ENCODE measurements at regions not wholly inside any gene's neighbourhood (a gene's known extent, or its start where the extent isn't known, plus 50 kb on each side); places are given as distances from the start of the nearest gene placed in this dataset.
A peak's percentile ranks its signal among the peaks of the same experiment; 100 is the strongest.

GRCh38 chr12:111038077-111038476 lies 117.7 kb upstream of the MYL2 start:
- Histone ChIP-seq H3K36me3 (no peaks in the 10 kb centered on the region), H3K9me3 (no peaks in the 10 kb centered on the region), H3K4me1 (peaks cover 0 to 5% of the 10 kb centered on the region in 2 donors), H3K27ac (no peak overlapping the region), H3K27me3 (peaks cover 6 to 52% of the 10 kb centered on the region in 2 donors), H3K4me3 (no peak overlapping the region)
- intact Hi-C loops (cut with DNase I; ENCODE audit: low total_unique reads): no loop called here
- no peak for DNase-seq (ENCODE audit: low spot score in 2 of 2)
- TF ChIP-seq POLR2A (IDR thresholded peaks at IDR 0.05): no peak
- no peak for TF ChIP-seq POLR2AphosphoS5 (IDR thresholded peaks at IDR 0.05)
- TF ChIP-seq CTCF (IDR thresholded peaks at IDR 0.05): no peak

- Histone ChIP-seq H3K9me3 (no peaks in the 10 kb centered on the region), H3K4me1 (peaks cover 0 to 5% of the 10 kb centered on the region in 2 donors), H3K36me3 (no peaks in the 10 kb centered on the region), H3K4me3 (peak overlapping the region in 2 of 3 donors; percentile 29 to 53), H3K27me3 (peaks cover 6 to 62% of the 10 kb centered on the region in 2 donors), H3K27ac (no peak overlapping the region)
- peak in 1 of 2 donors; percentile 73 for DNase-seq (ENCODE audit: low spot score in 2 of 2)
- TF ChIP-seq CTCF (IDR thresholded peaks at IDR 0.05): no peak
- TF ChIP-seq POLR2A (IDR thresholded peaks at IDR 0.05): no peak
- no peak for TF ChIP-seq POLR2AphosphoS5 (IDR thresholded peaks at IDR 0.05)
- intact Hi-C loops (cut with DNase I; ENCODE audit: low total_unique reads): no loop called here
These were observed 116.7 kb upstream of the MYL2 start for GRCh38 chr12:111037047-111037446.

- no peaks in the 10 kb centered on the region for H3K9me3 ChIP-seq
- peaks cover 0 to 5% of the 10 kb centered on the region in 2 donors for H3K4me1 ChIP-seq
- no peak for DNase-seq (ENCODE audit: low spot score in 2 of 2)
- no peak overlapping the region for H3K4me3 ChIP-seq
- H3K36me3 ChIP-seq: no peaks in the 10 kb centered on the region
- H3K27me3 ChIP-seq: peaks cover 6 to 74% of the 10 kb centered on the region in 2 donors
- intact Hi-C loops (cut with DNase I; ENCODE audit: low total_unique reads): no loop called here
- TF ChIP-seq CTCF (IDR thresholded peaks at IDR 0.05) (no peak), POLR2AphosphoS5 (IDR thresholded peaks at IDR 0.05) (no peak), POLR2A (IDR thresholded peaks at IDR 0.05) (no peak)
- H3K27ac ChIP-seq: no peak overlapping the region
These were observed 115.4 kb upstream of the MYL2 start for GRCh38 chr12:111035578-111036301.

- Histone ChIP-seq H3K36me3 (no peaks in the 10 kb centered on the region), H3K4me1 (peaks cover 0 to 5% of the 10 kb centered on the region in 2 donors), H3K27me3 (peaks cover 6 to 80% of the 10 kb centered on the region in 2 donors), H3K4me3 (peak overlapping the region in 2 of 3 donors; percentile 13 to 60), H3K27ac (no peak overlapping the region), H3K9me3 (no peaks in the 10 kb centered on the region)
- TF ChIP-seq POLR2AphosphoS5 (IDR thresholded peaks at IDR 0.05): no peak
- TF ChIP-seq CTCF (IDR thresholded peaks at IDR 0.05): no peak
- TF ChIP-seq POLR2A (IDR thresholded peaks at IDR 0.05): no peak
- no peak for DNase-seq (ENCODE audit: low spot score in 2 of 2)
- intact Hi-C loops (cut with DNase I; ENCODE audit: low total_unique reads): no loop called here
These were observed 114.7 kb upstream of the MYL2 start for GRCh38 chr12:111034886-111035577.

All from breast epithelium (tissue), 4 donors.